Ishikawa (cell line): ENCODE measurements at regions not wholly inside any gene's neighbourhood (a gene's known extent, or its start where the extent isn't known, plus 50 kb on each side); places are given as distances from the start of the nearest gene placed in this dataset.

Experiments used
- CEBPB ChIP-seq: IDR thresholded peaks from 2 replicates; pipeline ENCODE4 v1.6.1; 2012
- CREB1 ChIP-seq: IDR thresholded peaks from 2 replicates; pipeline ENCODE4 v1.6.1; 2012; ENCODE audit warnings: low read depth
- EGR1 ChIP-seq: IDR thresholded peaks from 2 replicates; pipeline ENCODE4 v1.6.1; 2012
- EP300 ChIP-seq: IDR thresholded peaks from 2 replicates; pipeline ENCODE4 v1.6.1; 2012; ENCODE audit warnings: borderline replicate concordance
- FOXM1 ChIP-seq: IDR thresholded peaks from 2 replicates; pipeline ENCODE4 v1.6.1; 2012; ENCODE audit warnings: low read depth, borderline replicate concordance
- MAX ChIP-seq: IDR thresholded peaks from 2 replicates; pipeline ENCODE4 v1.6.1; 2012
- NFIC ChIP-seq: IDR thresholded peaks from 2 replicates; pipeline ENCODE4 v1.6.1; 2012
- RAD21 ChIP-seq: IDR thresholded peaks from 2 replicates; pipeline ENCODE4 v1.6.1; 2012; ENCODE audit warnings: low read depth
- REST ChIP-seq: IDR thresholded peaks from 2 replicates; pipeline ENCODE4 v1.6.1; 2012; ENCODE audit warnings: low read depth, mild to moderate bottlenecking
- TAF1 ChIP-seq: IDR thresholded peaks from 2 replicates; pipeline ENCODE4 v1.6.1; 2012; ENCODE audit warnings: low read depth, mild to moderate bottlenecking
- TCF12 ChIP-seq: IDR thresholded peaks from 2 replicates; pipeline ENCODE4 v1.6.1; 2012; ENCODE audit warnings: low read depth
- TEAD4 ChIP-seq: IDR thresholded peaks from 2 replicates; pipeline ENCODE4 v1.6.1; 2012
- USF1 ChIP-seq: IDR thresholded peaks from 2 replicates; pipeline ENCODE4 v1.6.1; 2012
- YY1 ChIP-seq: IDR thresholded peaks from 2 replicates; pipeline ENCODE4 v1.6.1; 2012; ENCODE audit warnings: low read depth
- ZBTB7A ChIP-seq: IDR thresholded peaks from 2 replicates; pipeline ENCODE4 v1.6.1; 2012; ENCODE audit warnings: low read depth

- TF ChIP-seq REST (no peak), EGR1 (no peak), USF1 (no peak), CEBPB (no peak), CREB1 (no peak), TEAD4 (no peak), TCF12 (no peak)
These were observed 163.1 kb upstream of the NRIP1 start for GRCh38 chr21:15227919-15228318.

GRCh38 chr21:15229390-15229789 is 164.6 kb upstream of the NRIP1 start:
- TF ChIP-seq NFIC (no peak), FOXM1 (no peak), CEBPB (no peak), USF1 (no peak)

- no peak for TF ChIP-seq NFIC
- no peak for TF ChIP-seq TCF12
- TF ChIP-seq MAX, result no peak
- no peak for TF ChIP-seq CREB1
- no peak for TF ChIP-seq RAD21
- TF ChIP-seq YY1, result no peak
- no peak for TF ChIP-seq TAF1
- no peak for TF ChIP-seq REST
- no peak for TF ChIP-seq EGR1
- TF ChIP-seq USF1, result no peak
- TF ChIP-seq CEBPB, result no peak
- no peak for TF ChIP-seq EP300
- no peak for TF ChIP-seq FOXM1
- no peak for TF ChIP-seq TEAD4
- TF ChIP-seq ZBTB7A, result no peak
These were observed 168.8 kb upstream of the NRIP1 start for GRCh38 chr21:15233611-15234010.

- TF ChIP-seq TAF1 (no peak), RAD21 (no peak), ZBTB7A (no peak), USF1 (no peak), EGR1 (no peak), CEBPB (no peak), FOXM1 (no peak), MAX (no peak), EP300 (no peak), YY1 (no peak)
These were observed 171.3 kb upstream of the NRIP1 start for GRCh38 chr21:15236111-15236510.

GRCh38 chr21:15240848-15241247 is 176.0 kb upstream of the NRIP1 start:
- TF ChIP-seq TAF1 (no peak), CREB1 (no peak), FOXM1 (no peak), RAD21 (no peak), ZBTB7A (no peak), EP300 (no peak), TEAD4 (no peak), EGR1 (no peak), NFIC (no peak), MAX (no peak), CEBPB (no peak), TCF12 (no peak)
